OCI-LY7 (cell line): ENCODE measurements at regions not wholly inside any gene's neighbourhood (a gene's known extent, or its start where the extent isn't known, plus 50 kb on each side); places are given as distances from the start of the nearest gene placed in this dataset.

Source experiments
- CTCF ChIP-seq: fragments of 200-600 bp; sonication (generic); conservative IDR thresholded peaks from 2 replicates; pipeline ENCODE4 v1.5.1; 2014; ENCODE audit warnings: mild to moderate bottlenecking, antibody characterized with exemption, low read length, moderate library complexity, mixed read lengths
- EZH2phosphoT487 ChIP-seq: fragments of 200-600 bp; sonication (generic); IDR thresholded peaks from 2 replicates; pipeline ENCODE4 v1.6.1; 2018; ENCODE audit warnings: low read depth, borderline replicate concordance, mild to moderate bottlenecking, mixed run types, antibody characterized with exemption, low read length, moderate library complexity, mixed read lengths

- TF ChIP-seq CTCF (no peak), EZH2phosphoT487 (no peak)
Measured at GRCh38 chr2:437180-437579, 149.3 kb upstream of the ALKAL2 start.
